ENCODE measurements at regions not wholly inside any gene's neighbourhood (a gene's known extent, or its start where the extent isn't known, plus 50 kb on each side); places are given as distances from the start of the nearest gene placed in this dataset.

DNA sequence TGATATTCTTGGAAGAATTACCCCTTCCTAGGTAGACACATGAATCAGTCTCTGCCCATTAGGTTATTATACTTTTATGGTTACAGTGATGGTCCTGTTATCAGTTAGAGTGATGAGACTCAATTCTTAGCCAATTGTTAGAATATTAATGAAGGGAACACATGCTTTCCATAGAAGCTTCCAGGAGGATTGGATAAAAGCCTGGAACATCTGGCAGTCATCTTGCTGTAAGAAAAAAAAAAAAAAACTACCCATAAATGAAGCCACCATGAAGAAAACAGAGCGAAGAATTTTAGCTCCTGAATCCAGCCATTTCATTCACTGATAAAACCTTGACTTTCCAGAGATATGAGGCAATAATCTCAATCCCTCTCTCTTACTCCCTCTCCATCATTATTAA lies 262.5 kb upstream of the GRIN3A start:
- DNase-seq (ENCODE audit: low spot score): no peak
- Histone ChIP-seq H3K36me3 (ENCODE audit: control insufficient read depth in 4 of 4, insufficient read depth in 3 of 4, low read depth in 1 of 4, low read length in 3 of 4) (no peaks in the 10 kb centered on the region), H3K9ac (ENCODE audit: low read depth in 1 of 2, low read length in 2 of 2) (no peak overlapping the region), H3K27ac (ENCODE audit: low read depth in 1 of 2, low read length in 2 of 2) (no peak overlapping the region), H3K9me3 (ENCODE audit: control insufficient read depth in 4 of 4, low read length in 3 of 4) (no peaks in the 10 kb centered on the region), H3K4me1 (ENCODE audit: control insufficient read depth in 4 of 4, insufficient read depth in 4 of 4, low read length in 3 of 4) (no peaks in the 10 kb centered on the region), H3K4me3 (ENCODE audit: low read depth in 1 of 3, low read length in 3 of 3) (no peak overlapping the region), H3K27me3 (ENCODE audit: control insufficient read depth in 4 of 4, insufficient read depth in 4 of 4, low read length in 3 of 4) (no peaks in the 10 kb centered on the region)
- WGBS: 77% methylated on average over 1 of the region's 1 CpG
- TF ChIP-seq, protein P1, sequence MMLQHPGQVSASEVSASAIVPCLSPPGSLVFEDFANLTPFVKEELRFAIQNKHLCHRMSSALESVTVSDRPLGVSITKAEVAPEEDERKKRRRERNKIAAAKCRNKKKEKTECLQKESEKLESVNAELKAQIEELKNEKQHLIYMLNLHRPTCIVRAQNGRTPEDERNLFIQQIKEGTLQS (IDR thresholded peaks at IDR 0.05): no peak
- TF ChIP-seq SP1 (IDR thresholded peaks at IDR 0.05): no peak
- TF ChIP-seq, protein P2, sequence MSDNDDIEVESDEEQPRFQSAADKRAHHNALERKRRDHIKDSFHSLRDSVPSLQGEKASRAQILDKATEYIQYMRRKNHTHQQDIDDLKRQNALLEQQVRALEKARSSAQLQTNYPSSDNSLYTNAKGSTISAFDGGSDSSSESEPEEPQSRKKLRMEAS (IDR thresholded peaks at IDR 0.05): no peak

DNA sequence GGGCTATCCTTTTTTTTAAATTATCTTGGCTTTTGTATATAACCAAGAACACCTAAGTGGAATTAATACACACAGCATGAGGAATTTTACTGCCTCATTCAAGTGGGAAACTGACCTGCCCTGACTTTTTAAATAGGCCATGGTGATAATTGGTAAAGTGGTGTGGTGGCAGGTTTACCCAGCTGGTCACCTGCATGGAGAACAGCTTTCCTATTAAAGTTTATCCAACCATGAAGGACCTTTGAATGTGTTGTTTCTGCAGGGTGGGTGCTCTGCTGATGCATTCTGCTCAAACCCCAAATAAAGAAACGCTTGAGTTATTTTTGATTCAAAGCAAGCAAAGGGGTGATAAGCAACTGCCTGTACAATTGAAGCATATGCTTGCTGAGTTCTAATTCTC lies 261.0 kb upstream of the GRIN3A start:
- H3K27me3 ChIP-seq (ENCODE audit: control insufficient read depth in 4 of 4, insufficient read depth in 4 of 4, low read length in 3 of 4): no peaks in the 10 kb centered on the region
- H3K27ac ChIP-seq (ENCODE audit: low read depth in 1 of 2, low read length in 2 of 2): no peak overlapping the region
- TF ChIP-seq EGR1 (IDR thresholded peaks at IDR 0.05; ENCODE audit: low read depth in 2 of 2): no peak
- no peak for TF ChIP-seq SP1 (IDR thresholded peaks at IDR 0.05)
- no peak for TF ChIP-seq TAF1 (conservative IDR thresholded peaks at IDR 0.05)
- TF ChIP-seq FOXA2 (IDR thresholded peaks at IDR 0.05): no peak
- no peak for TF ChIP-seq HNF4G (IDR thresholded peaks at IDR 0.05)
- TF ChIP-seq YY1 (IDR thresholded peaks at IDR 0.05): no peak
- TF ChIP-seq NR2F2 (IDR thresholded peaks at IDR 0.05): no peak
- TF ChIP-seq, protein P3, sequence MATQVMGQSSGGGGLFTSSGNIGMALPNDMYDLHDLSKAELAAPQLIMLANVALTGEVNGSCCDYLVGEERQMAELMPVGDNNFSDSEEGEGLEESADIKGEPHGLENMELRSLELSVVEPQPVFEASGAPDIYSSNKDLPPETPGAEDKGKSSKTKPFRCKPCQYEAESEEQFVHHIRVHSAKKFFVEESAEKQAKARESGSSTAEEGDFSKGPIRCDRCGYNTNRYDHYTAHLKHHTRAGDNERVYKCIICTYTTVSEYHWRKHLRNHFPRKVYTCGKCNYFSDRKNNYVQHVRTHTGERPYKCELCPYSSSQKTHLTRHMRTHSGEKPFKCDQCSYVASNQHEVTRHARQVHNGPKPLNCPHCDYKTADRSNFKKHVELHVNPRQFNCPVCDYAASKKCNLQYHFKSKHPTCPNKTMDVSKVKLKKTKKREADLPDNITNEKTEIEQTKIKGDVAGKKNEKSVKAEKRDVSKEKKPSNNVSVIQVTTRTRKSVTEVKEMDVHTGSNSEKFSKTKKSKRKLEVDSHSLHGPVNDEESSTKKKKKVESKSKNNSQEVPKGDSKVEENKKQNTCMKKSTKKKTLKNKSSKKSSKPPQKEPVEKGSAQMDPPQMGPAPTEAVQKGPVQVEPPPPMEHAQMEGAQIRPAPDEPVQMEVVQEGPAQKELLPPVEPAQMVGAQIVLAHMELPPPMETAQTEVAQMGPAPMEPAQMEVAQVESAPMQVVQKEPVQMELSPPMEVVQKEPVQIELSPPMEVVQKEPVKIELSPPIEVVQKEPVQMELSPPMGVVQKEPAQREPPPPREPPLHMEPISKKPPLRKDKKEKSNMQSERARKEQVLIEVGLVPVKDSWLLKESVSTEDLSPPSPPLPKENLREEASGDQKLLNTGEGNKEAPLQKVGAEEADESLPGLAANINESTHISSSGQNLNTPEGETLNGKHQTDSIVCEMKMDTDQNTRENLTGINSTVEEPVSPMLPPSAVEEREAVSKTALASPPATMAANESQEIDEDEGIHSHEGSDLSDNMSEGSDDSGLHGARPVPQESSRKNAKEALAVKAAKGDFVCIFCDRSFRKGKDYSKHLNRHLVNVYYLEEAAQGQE (IDR thresholded peaks at IDR 0.05): no peak
- TF ChIP-seq RAD21 (IDR thresholded peaks at IDR 0.05): no peak
- H3K4me3 ChIP-seq (ENCODE audit: low read depth in 1 of 3, low read length in 3 of 3): no peak overlapping the region
- 85% methylated on average over 1 of the region's 1 CpG for WGBS
- no peaks in the 10 kb centered on the region for H3K36me3 ChIP-seq (ENCODE audit: control insufficient read depth in 4 of 4, insufficient read depth in 3 of 4, low read depth in 1 of 4, low read length in 3 of 4)
- no peaks in the 10 kb centered on the region for H3K9me3 ChIP-seq (ENCODE audit: control insufficient read depth in 4 of 4, low read length in 3 of 4)
- DNase-seq (ENCODE audit: low spot score): no peak
- no peaks in the 10 kb centered on the region for H3K4me1 ChIP-seq (ENCODE audit: control insufficient read depth in 4 of 4, insufficient read depth in 4 of 4, low read length in 3 of 4)
- no peak overlapping the region for H3K9ac ChIP-seq (ENCODE audit: low read depth in 1 of 2, low read length in 2 of 2)

DNA sequence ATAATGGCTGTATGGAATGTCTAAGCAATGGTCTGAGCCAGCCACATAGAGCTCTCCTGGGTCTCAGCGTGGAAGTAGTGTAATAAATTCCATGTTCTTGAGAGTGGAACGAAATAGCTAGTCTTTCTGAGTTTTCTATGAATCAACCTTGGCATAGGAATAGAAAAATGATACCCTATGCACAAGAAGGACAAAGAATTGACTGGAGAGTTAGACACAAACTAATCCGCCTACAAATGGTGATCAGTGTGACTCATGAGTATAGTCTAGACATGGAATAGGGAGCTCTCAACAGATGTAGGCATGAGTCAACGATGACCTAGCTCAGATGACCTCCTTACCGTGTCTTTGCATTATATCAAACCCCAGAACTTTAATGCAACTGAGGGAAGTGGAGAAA lies 256.8 kb upstream of the GRIN3A start:
- 70% methylated on average over 5 of the region's 5 CpGs for WGBS
- H3K27ac ChIP-seq (ENCODE audit: low read depth in 1 of 2, low read length in 2 of 2): no peak overlapping the region
- H3K9me3 ChIP-seq (ENCODE audit: control insufficient read depth in 4 of 4, low read length in 3 of 4): no peaks in the 10 kb centered on the region
- DNase-seq (ENCODE audit: low spot score): no peak
- no peak for TF ChIP-seq SP1 (IDR thresholded peaks at IDR 0.05)
- no peak overlapping the region for H3K9ac ChIP-seq (ENCODE audit: low read depth in 1 of 2, low read length in 2 of 2)
- H3K36me3 ChIP-seq (ENCODE audit: control insufficient read depth in 4 of 4, insufficient read depth in 3 of 4, low read depth in 1 of 4, low read length in 3 of 4): no peaks in the 10 kb centered on the region
- no peaks in the 10 kb centered on the region for H3K4me1 ChIP-seq (ENCODE audit: control insufficient read depth in 4 of 4, insufficient read depth in 4 of 4, low read length in 3 of 4)
- no peaks in the 10 kb centered on the region for H3K27me3 ChIP-seq (ENCODE audit: control insufficient read depth in 4 of 4, insufficient read depth in 4 of 4, low read length in 3 of 4)
- H3K4me3 ChIP-seq (ENCODE audit: low read depth in 1 of 3, low read length in 3 of 3): no peak overlapping the region

DNA sequence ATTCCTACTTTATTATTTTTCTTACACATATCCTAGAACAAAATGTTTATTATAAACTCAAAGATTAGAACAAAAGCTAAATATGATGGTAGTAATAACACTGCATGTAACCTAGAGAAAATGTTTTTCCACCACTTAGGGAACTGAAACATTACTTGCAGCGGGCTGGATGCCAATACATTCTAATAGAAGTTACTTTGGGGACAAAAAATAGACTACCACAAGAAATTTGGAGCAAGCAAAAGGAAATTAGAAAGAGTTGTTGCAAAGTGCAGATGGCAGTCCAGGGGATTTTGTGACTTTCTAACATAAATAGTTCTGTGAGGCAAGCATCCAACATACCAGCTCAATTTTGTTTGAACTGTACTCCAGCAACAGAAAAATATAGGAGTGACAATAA lies 255.3 kb upstream of the GRIN3A start:
- TF ChIP-seq SP1 (IDR thresholded peaks at IDR 0.05) (no peak), TAF1 (conservative IDR thresholded peaks at IDR 0.05) (no peak), RXRA (IDR thresholded peaks at IDR 0.05) (no peak)
- TF ChIP-seq, protein P4, sequence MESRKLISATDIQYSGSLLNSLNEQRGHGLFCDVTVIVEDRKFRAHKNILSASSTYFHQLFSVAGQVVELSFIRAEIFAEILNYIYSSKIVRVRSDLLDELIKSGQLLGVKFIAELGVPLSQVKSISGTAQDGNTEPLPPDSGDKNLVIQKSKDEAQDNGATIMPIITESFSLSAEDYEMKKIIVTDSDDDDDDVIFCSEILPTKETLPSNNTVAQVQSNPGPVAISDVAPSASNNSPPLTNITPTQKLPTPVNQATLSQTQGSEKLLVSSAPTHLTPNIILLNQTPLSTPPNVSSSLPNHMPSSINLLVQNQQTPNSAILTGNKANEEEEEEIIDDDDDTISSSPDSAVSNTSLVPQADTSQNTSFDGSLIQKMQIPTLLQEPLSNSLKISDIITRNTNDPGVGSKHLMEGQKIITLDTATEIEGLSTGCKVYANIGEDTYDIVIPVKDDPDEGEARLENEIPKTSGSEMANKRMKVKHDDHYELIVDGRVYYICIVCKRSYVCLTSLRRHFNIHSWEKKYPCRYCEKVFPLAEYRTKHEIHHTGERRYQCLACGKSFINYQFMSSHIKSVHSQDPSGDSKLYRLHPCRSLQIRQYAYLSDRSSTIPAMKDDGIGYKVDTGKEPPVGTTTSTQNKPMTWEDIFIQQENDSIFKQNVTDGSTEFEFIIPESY (IDR thresholded peaks at IDR 0.05): no peak
- H3K4me1 ChIP-seq (ENCODE audit: control insufficient read depth in 4 of 4, insufficient read depth in 4 of 4, low read length in 3 of 4): no peaks in the 10 kb centered on the region
- H3K9ac ChIP-seq (ENCODE audit: low read depth in 1 of 2, low read length in 2 of 2): no peak overlapping the region
- WGBS: 83% methylated on average over 1 of the region's 1 CpG
- no peaks in the 10 kb centered on the region for H3K9me3 ChIP-seq (ENCODE audit: control insufficient read depth in 4 of 4, low read length in 3 of 4)
- H3K36me3 ChIP-seq (ENCODE audit: control insufficient read depth in 4 of 4, insufficient read depth in 3 of 4, low read depth in 1 of 4, low read length in 3 of 4): no peaks in the 10 kb centered on the region
- no peak for DNase-seq (ENCODE audit: low spot score)
- no peak overlapping the region for H3K27ac ChIP-seq (ENCODE audit: low read depth in 1 of 2, low read length in 2 of 2)
- no peak overlapping the region for H3K4me3 ChIP-seq (ENCODE audit: low read depth in 1 of 3, low read length in 3 of 3)
- no peaks in the 10 kb centered on the region for H3K27me3 ChIP-seq (ENCODE audit: control insufficient read depth in 4 of 4, insufficient read depth in 4 of 4, low read length in 3 of 4)

All from liver (tissue), 7 donors.